ENCODE measurements at regions not wholly inside any gene's neighbourhood (a gene's known extent, or its start where the extent isn't known, plus 50 kb on each side); places are given as distances from the start of the nearest gene placed in this dataset.
A peak's percentile ranks its signal among the peaks of the same experiment; 100 is the strongest.
"Not testable (repeated sequence)": the region's sequence is repeated elsewhere in the genome, so short reads cannot be mapped to it uniquely, and the experiment has no call there.

GRCh38 chr5:21085791-21086190 lies 1097.8 kb upstream of the CDH18 start:
- DNase-seq (ENCODE audit: insufficient read length, low spot score): no peak
- FAIRE-seq: no peak
- TF ChIP-seq POLR2A (IDR thresholded peaks at IDR 0.05; ENCODE audit: low read depth, low read length): no peak

- FAIRE-seq: peak; percentile 87
These were observed 1084.0 kb upstream of the CDH18 start for GRCh38 chr5:21071986-21072385.

GRCh38 chr5:21071421-21071820 lies 1083.4 kb upstream of the CDH18 start:
- no peak for TF ChIP-seq POLR2A (IDR thresholded peaks at IDR 0.05; ENCODE audit: low read depth, low read length)
- DNase-seq (ENCODE audit: insufficient read length, low spot score) (no peak), FAIRE-seq (peak; percentile 61)

More at GRCh38 chr5:21071986-21072385, 1084.0 kb upstream of the CDH18 start:
- DNase-seq (ENCODE audit: insufficient read length, low spot score): peak; percentile 9
- no peak for TF ChIP-seq POLR2A (IDR thresholded peaks at IDR 0.05; ENCODE audit: low read depth, low read length)

GRCh38 chr5:21070858-21071257 lies 1082.9 kb upstream of the CDH18 start:
- no peak for TF ChIP-seq POLR2A (IDR thresholded peaks at IDR 0.05; ENCODE audit: low read depth, low read length)
- FAIRE-seq: no peak
- DNase-seq (ENCODE audit: insufficient read length, low spot score): no peak

GRCh38 chr5:21067724-21068123 lies 1079.7 kb upstream of the CDH18 start:
- TF ChIP-seq POLR2A (IDR thresholded peaks at IDR 0.05; ENCODE audit: low read depth, low read length): no peak
- FAIRE-seq: no peak
- DNase-seq (ENCODE audit: insufficient read length, low spot score): no peak

- TF ChIP-seq POLR2A (IDR thresholded peaks at IDR 0.05; ENCODE audit: low read depth, low read length): no peak
- no peak for FAIRE-seq
- no peak for DNase-seq (ENCODE audit: insufficient read length, low spot score)
These were observed 1075.1 kb upstream of the CDH18 start for GRCh38 chr5:21063146-21063545.

GRCh38 chr5:21058289-21058688 lies 1070.3 kb upstream of the CDH18 start:
- peak; percentile 50 for FAIRE-seq
- no peak for DNase-seq (ENCODE audit: insufficient read length, low spot score)
- no peak for TF ChIP-seq POLR2A (IDR thresholded peaks at IDR 0.05; ENCODE audit: low read depth, low read length)

GRCh38 chr5:21051945-21052344 lies 1063.9 kb upstream of the CDH18 start:
- DNase-seq (ENCODE audit: insufficient read length, low spot score): no peak
- FAIRE-seq: peak; percentile 23
- no peak for TF ChIP-seq POLR2A (IDR thresholded peaks at IDR 0.05; ENCODE audit: low read depth, low read length)

GRCh38 chr5:21049901-21050300 lies 1061.9 kb upstream of the CDH18 start:
- no peak for FAIRE-seq
- no peak for DNase-seq (ENCODE audit: insufficient read length, low spot score)

GRCh38 chr5:21030981-21031380 lies 1043.0 kb upstream of the CDH18 start:
- FAIRE-seq: no peak
- TF ChIP-seq POLR2A (IDR thresholded peaks at IDR 0.05; ENCODE audit: low read depth, low read length): no peak
- DNase-seq (ENCODE audit: insufficient read length, low spot score): no peak

More at GRCh38 chr5:21049901-21050300, 1061.9 kb upstream of the CDH18 start:
- TF ChIP-seq POLR2A (IDR thresholded peaks at IDR 0.05; ENCODE audit: low read depth, low read length): no peak

GRCh38 chr5:21024966-21025365 lies 1037.0 kb upstream of the CDH18 start:
- DNase-seq (ENCODE audit: insufficient read length, low spot score) (no peak), FAIRE-seq (no peak)
- no peak for TF ChIP-seq POLR2A (IDR thresholded peaks at IDR 0.05; ENCODE audit: low read depth, low read length)

GRCh38 chr5:21013237-21013636 lies 1025.2 kb upstream of the CDH18 start:
- FAIRE-seq: no peak
- no peak for TF ChIP-seq POLR2A (IDR thresholded peaks at IDR 0.05; ENCODE audit: low read depth, low read length)

GRCh38 chr5:21007781-21008180 lies 1019.8 kb upstream of the CDH18 start:
- no peak for TF ChIP-seq POLR2A (IDR thresholded peaks at IDR 0.05; ENCODE audit: low read depth, low read length)
- FAIRE-seq (no peak), DNase-seq (ENCODE audit: insufficient read length, low spot score) (no peak)

More at GRCh38 chr5:21013237-21013636, 1025.2 kb upstream of the CDH18 start:
- no peak for DNase-seq (ENCODE audit: insufficient read length, low spot score)

GRCh38 chr5:20988933-20989332 lies 1000.9 kb upstream of the CDH18 start:
- not testable (repeated sequence) for FAIRE-seq; DNase-seq (ENCODE audit: insufficient read length, low spot score)

- no peak for FAIRE-seq
- no peak for TF ChIP-seq POLR2A (IDR thresholded peaks at IDR 0.05; ENCODE audit: low read depth, low read length)
These were observed 997.8 kb upstream of the CDH18 start for GRCh38 chr5:20985754-20986153.

GRCh38 chr5:20974426-20974825 lies 986.4 kb upstream of the CDH18 start:
- FAIRE-seq (peak; percentile 70), DNase-seq (ENCODE audit: insufficient read length, low spot score) (no peak)
- no peak for TF ChIP-seq POLR2A (IDR thresholded peaks at IDR 0.05; ENCODE audit: low read depth, low read length)

More at GRCh38 chr5:20985754-20986153, 997.8 kb upstream of the CDH18 start:
- DNase-seq (ENCODE audit: insufficient read length, low spot score): no peak
